IMR-90 (cell line): ENCODE measurements at regions not wholly inside any gene's neighbourhood (a gene's known extent, or its start where the extent isn't known, plus 50 kb on each side); places are given as distances from the start of the nearest gene placed in this dataset.

Experiments used
- ATAC-seq: fragments of 200-7000 bp; cut with Tn5 transposase; 2 replicates; pipeline ENCODE4 v1.9.1; 2020; ENCODE audit warnings: low read depth, mild to moderate bottlenecking, moderate library complexity
- BruUV-seq: library from RNA; stranded (reverse); fragments of 400-500 nt; replicated peaks from 2 replicates; lab custom pipeline; 2021; lab: Mats Ljungman, UMichigan
- CTCF ChIA-PET: fragments of 300-600 bp; formaldehyde crosslinking; extraction: SDS; loops from one replicate; lab custom pipeline; 2021; ENCODE audit warnings: antibody characterized with exemption; lab: Yijun Ruan, JAX
- POLR2A ChIA-PET: fragments of 300-600 bp; sonication (Branson Sonifier 250); formaldehyde crosslinking; loops from one replicate; lab custom pipeline; 2022; ENCODE audit warnings: antibody characterized with exemption; ENCODE audit not compliant: unreplicated experiment; lab: Charles Lee
- DNase-seq: peaks from one replicate; pipeline ENCODE4 v3.0.0; 2013
- H2AFZ ChIP-seq: replicated peaks from 2 replicates; pipeline ENCODE3; 2013; ENCODE audit warnings: low read length, mild to moderate bottlenecking; ENCODE audit not compliant: poor library complexity
- H2AK5ac ChIP-seq: 2 replicates; pipeline ENCODE4 v1.6.1; 2013; ENCODE audit warnings: low read depth, low read length, inconsistent platforms
- H2AK9ac ChIP-seq: replicated peaks from 2 replicates; pipeline ENCODE3; 2013; ENCODE audit warnings: mild to moderate bottlenecking, low read depth, low read length, moderate library complexity; ENCODE audit not compliant: poor library complexity
- H2BK120ac ChIP-seq: 2 replicates; pipeline ENCODE4 v1.6.1; 2013; ENCODE audit warnings: low read depth, low read length, inconsistent platforms
- H2BK15ac ChIP-seq: 3 replicates; pipeline ENCODE4 v1.6.1; 2013; ENCODE audit warnings: low read depth, low read length, inconsistent platforms
- H2BK20ac ChIP-seq: 2 replicates; pipeline ENCODE4 v1.6.1; 2013; ENCODE audit warnings: low read depth, mild to moderate bottlenecking, inconsistent platforms, low read length, moderate library complexity
- H2BK5ac ChIP-seq: 2 replicates; pipeline ENCODE4 v1.6.1; 2013; ENCODE audit warnings: mild to moderate bottlenecking, low read depth, low read length, inconsistent platforms; ENCODE audit not compliant: poor library complexity, severe bottlenecking
- H3K14ac ChIP-seq: replicated peaks from 2 replicates; pipeline ENCODE4 v1.6.1; 2013; ENCODE audit warnings: low read depth, low read length, inconsistent platforms
- H3K18ac ChIP-seq: 2 replicates; pipeline ENCODE4 v1.6.1; 2013; ENCODE audit warnings: low read depth, low read length, control low read depth
- H3K23ac ChIP-seq: 2 replicates; pipeline ENCODE4 v1.6.1; 2013; ENCODE audit warnings: low read depth, low read length, inconsistent platforms
- H3K27ac ChIP-seq: 2 replicates; pipeline ENCODE4 v1.5.1; 2013; ENCODE audit warnings: mild to moderate bottlenecking, control low read depth, low read length; ENCODE audit not compliant: insufficient read depth
- H3K27me3 ChIP-seq: 2 replicates; pipeline ENCODE4 v1.6.1; 2013; ENCODE audit warnings: low read length; ENCODE audit not compliant: control insufficient read depth, insufficient read depth
- H3K36me3 ChIP-seq: 2 replicates; pipeline ENCODE4 v1.6.1; 2013; ENCODE audit warnings: low read length, mixed read lengths; ENCODE audit not compliant: control insufficient read depth, insufficient read depth
- H3K4ac ChIP-seq: 2 replicates; pipeline ENCODE4 v1.6.1; 2013; ENCODE audit warnings: low read depth, low read length, inconsistent platforms
- H3K4me1 ChIP-seq: 2 replicates; pipeline ENCODE4 v1.6.1; 2013; ENCODE audit warnings: low read length, mixed read lengths; ENCODE audit not compliant: control insufficient read depth, insufficient read depth
- H3K4me2 ChIP-seq: 2 replicates; pipeline ENCODE4 v1.6.1; 2013; ENCODE audit warnings: low read depth, mild to moderate bottlenecking, control low read depth, low read length, moderate library complexity
- H3K4me3 ChIP-seq: 2 replicates; pipeline ENCODE4 v1.5.1; 2013; ENCODE audit warnings: low read depth, mild to moderate bottlenecking, control low read depth, low read length, moderate library complexity; ENCODE audit not compliant: insufficient read depth
- H3K56ac ChIP-seq: 2 replicates; pipeline ENCODE4 v1.6.1; 2013; ENCODE audit warnings: low read length, inconsistent platforms; ENCODE audit not compliant: insufficient read depth; ENCODE audit errors: extremely low read depth
- H3K79me1 ChIP-seq, 2 experiments: 2 replicates each; pipeline ENCODE4 v1.6.1; 2013; ENCODE audit warnings: low read length in 2 of 2, inconsistent platforms in 1 of 2, low read depth in 1 of 2
- H3K9ac ChIP-seq: 2 replicates; pipeline ENCODE4 v1.6.1; 2013; ENCODE audit warnings: low read depth, low read length, control low read depth
- H3K9me1 ChIP-seq: 2 replicates; pipeline ENCODE4 v1.6.1; 2013; ENCODE audit warnings: low read length, inconsistent platforms; ENCODE audit not compliant: insufficient read depth
- H3K9me3 ChIP-seq: 2 replicates; pipeline ENCODE4 v1.6.1; 2013; ENCODE audit warnings: low read length; ENCODE audit not compliant: control insufficient read depth, insufficient read depth
- H4K20me1 ChIP-seq: 2 replicates; pipeline ENCODE4 v1.6.1; 2013; ENCODE audit warnings: low read length, inconsistent platforms; ENCODE audit not compliant: insufficient read depth
- H4K5ac ChIP-seq: 2 replicates; pipeline ENCODE4 v1.6.1; 2013; ENCODE audit warnings: mild to moderate bottlenecking, low read depth, low read length, control low read depth
- H4K8ac ChIP-seq, 2 experiments: 2 replicates each; pipeline ENCODE4 v1.6.1; 2013; ENCODE audit warnings: low read depth in 2 of 2, low read length in 2 of 2, control low read depth in 1 of 2, inconsistent platforms in 1 of 2
- H4K91ac ChIP-seq: 2 replicates; pipeline ENCODE4 v1.6.1; 2013; ENCODE audit warnings: low read depth, low read length, inconsistent platforms; ENCODE audit not compliant: insufficient read depth
- CEBPB ChIP-seq: IDR thresholded peaks from 2 replicates; pipeline ENCODE4 v1.6.1; 2012; ENCODE audit warnings: low read depth, low read length, improper control_type of control experiment
- FOS ChIP-seq: fragments of 150-350 bp; IDR thresholded peaks from 2 replicates; pipeline ENCODE4 v1.6.1; 2016; ENCODE audit warnings: low read depth, low read length
- MAFK ChIP-seq: IDR thresholded peaks from 2 replicates; pipeline ENCODE4 v1.6.1; 2012; ENCODE audit warnings: low read depth, low read length, improper control_type of control experiment
- MAZ ChIP-seq: IDR thresholded peaks from 2 replicates; pipeline ENCODE4 v1.6.1; 2012; ENCODE audit warnings: low read depth, mild to moderate bottlenecking, low read length, improper control_type of control experiment, moderate library complexity, borderline replicate concordance
- MXI1 ChIP-seq: IDR thresholded peaks from 2 replicates; pipeline ENCODE4 v1.6.1; 2012; ENCODE audit warnings: low read depth, mild to moderate bottlenecking, low read length, moderate library complexity, borderline replicate concordance
- NFE2L2 ChIP-seq: fragments of 150-350 bp; IDR thresholded peaks from 2 replicates; pipeline ENCODE4 v1.6.1; 2016; ENCODE audit warnings: low read depth, mild to moderate bottlenecking, low read length
- RAD21 ChIP-seq: IDR thresholded peaks from 2 replicates; pipeline ENCODE4 v1.6.1; 2012; ENCODE audit warnings: low read length, improper control_type of control experiment
- RCOR1 ChIP-seq: IDR thresholded peaks from 2 replicates; pipeline ENCODE4 v1.6.1; 2012; ENCODE audit warnings: mild to moderate bottlenecking, low read length, improper control_type of control experiment; ENCODE audit not compliant: insufficient replicate concordance
- RFX5 ChIP-seq: IDR thresholded peaks from 2 replicates; pipeline ENCODE4 v1.8.0; 2012; ENCODE audit warnings: low read depth, mild to moderate bottlenecking, low read length, moderate library complexity
- SMC3 ChIP-seq: fragments of 150-350 bp; IDR thresholded peaks from 2 replicates; pipeline ENCODE4 v1.6.1; 2016; ENCODE audit warnings: low read depth, mild to moderate bottlenecking, antibody characterized with exemption, low read length, moderate library complexity
- WGBS, 2 experiments: methylation state at CpG; one replicate each; pipeline versions ENCODE4 v1.1.5 to v1.1.7; 2013; ENCODE audit warnings: missing lambda C conversion rate in 2 of 2; ENCODE audit not compliant: insufficient read length in 1 of 2; ENCODE audit errors: extremely low coverage in 2 of 2; 5-methylcytosine and 5-hydroxymethylcytosine counted together
- dilution Hi-C: fragments of 300-500 bp; cut with HindIII; formaldehyde crosslinking; loops from one replicate; pipeline ENCODE4 v1.14.3; 2018; ENCODE audit warnings: low sequenced_read_pairs; ENCODE audit not compliant: unreplicated experiment
- in situ Hi-C: fragments of 300-500 bp; cut with MboI; formaldehyde crosslinking; loops from 3 replicates; pipeline ENCODE4 v1.14.3; 2019; ENCODE audit warnings: low sequenced_read_pairs, inconsistent platforms, mixed read lengths
- intact Hi-C: fragments of 100-400 bp; cut with micrococcal nuclease; formaldehyde crosslinking; loops from 2 replicates; pipeline ENCODE4 v1.10.0; 2022
- TF ChIP-seq, protein P1 (sequence below): conservative IDR thresholded peaks from 2 replicates; pipeline ENCODE4 v1.5.1; 2012; ENCODE audit warnings: mild to moderate bottlenecking, low read depth, low read length, improper control_type of control experiment
- TF ChIP-seq, protein P2 (sequence below): fragments of 150-350 bp; IDR thresholded peaks from 2 replicates; pipeline ENCODE4 v1.6.1; 2016; ENCODE audit warnings: low read depth, mild to moderate bottlenecking, low read length, moderate library complexity, borderline replicate concordance
- TF ChIP-seq, protein P3 (sequence below): fragments of 150-350 bp; IDR thresholded peaks from 2 replicates; pipeline ENCODE4 v1.6.1; 2017; ENCODE audit warnings: mild to moderate bottlenecking, antibody characterized with exemption, low read length, low read depth

DNA sequence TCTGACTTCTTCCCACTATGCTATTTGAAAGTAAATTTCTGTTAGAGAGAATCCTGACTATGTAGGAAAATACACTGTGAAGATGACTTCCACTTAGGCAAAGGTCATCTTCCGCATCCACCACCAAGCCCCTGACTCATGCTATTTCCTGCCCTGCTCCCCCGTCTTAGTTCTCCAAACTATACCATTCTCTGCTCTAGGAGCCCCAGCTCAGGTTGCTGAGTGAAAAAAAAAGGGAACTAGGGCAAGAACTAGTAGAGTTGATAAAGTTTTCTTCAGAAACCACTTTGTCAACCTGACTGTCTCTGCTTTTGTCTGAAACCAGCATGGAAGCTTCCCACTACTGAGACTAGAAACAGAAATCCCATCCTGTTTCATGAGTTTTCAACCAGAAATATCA, 96.9 kb downstream of the EVX1 start:
- H3K79me1 ChIP-seq = no peaks in the 10 kb centered on the region
- no peak overlapping the region for H3K4ac ChIP-seq
- no peak overlapping the region for H4K5ac ChIP-seq
- intact Hi-C loops (no loop called here), in situ Hi-C loops (no loop called here), dilution Hi-C loops (no loop called here)
- no peak overlapping the region for H2AFZ ChIP-seq
- H3K4me3 ChIP-seq = no peak overlapping the region
- no peak overlapping the region for H4K8ac ChIP-seq
- H2BK120ac ChIP-seq = no peak overlapping the region
- ChIA-PET POLR2A (no interaction called here), CTCF (no interaction called here)
- WGBS, 2 experiments = no CpG with 5 or more reads among the region's 2 CpGs
- no peak overlapping the region for H3K9ac ChIP-seq
- H3K4me2 ChIP-seq = no peak overlapping the region
- TF ChIP-seq MXI1 (no peak), RFX5 (no peak), SMC3 (no peak), MAFK (no peak), FOS (no peak), RCOR1 (no peak), RAD21 (no peak), NFE2L2 (no peak), CEBPB (no peak), MAZ (no peak)
- TF ChIP-seq, protein P1, sequence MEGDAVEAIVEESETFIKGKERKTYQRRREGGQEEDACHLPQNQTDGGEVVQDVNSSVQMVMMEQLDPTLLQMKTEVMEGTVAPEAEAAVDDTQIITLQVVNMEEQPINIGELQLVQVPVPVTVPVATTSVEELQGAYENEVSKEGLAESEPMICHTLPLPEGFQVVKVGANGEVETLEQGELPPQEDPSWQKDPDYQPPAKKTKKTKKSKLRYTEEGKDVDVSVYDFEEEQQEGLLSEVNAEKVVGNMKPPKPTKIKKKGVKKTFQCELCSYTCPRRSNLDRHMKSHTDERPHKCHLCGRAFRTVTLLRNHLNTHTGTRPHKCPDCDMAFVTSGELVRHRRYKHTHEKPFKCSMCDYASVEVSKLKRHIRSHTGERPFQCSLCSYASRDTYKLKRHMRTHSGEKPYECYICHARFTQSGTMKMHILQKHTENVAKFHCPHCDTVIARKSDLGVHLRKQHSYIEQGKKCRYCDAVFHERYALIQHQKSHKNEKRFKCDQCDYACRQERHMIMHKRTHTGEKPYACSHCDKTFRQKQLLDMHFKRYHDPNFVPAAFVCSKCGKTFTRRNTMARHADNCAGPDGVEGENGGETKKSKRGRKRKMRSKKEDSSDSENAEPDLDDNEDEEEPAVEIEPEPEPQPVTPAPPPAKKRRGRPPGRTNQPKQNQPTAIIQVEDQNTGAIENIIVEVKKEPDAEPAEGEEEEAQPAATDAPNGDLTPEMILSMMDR = no peak
- TF ChIP-seq, protein P2, sequence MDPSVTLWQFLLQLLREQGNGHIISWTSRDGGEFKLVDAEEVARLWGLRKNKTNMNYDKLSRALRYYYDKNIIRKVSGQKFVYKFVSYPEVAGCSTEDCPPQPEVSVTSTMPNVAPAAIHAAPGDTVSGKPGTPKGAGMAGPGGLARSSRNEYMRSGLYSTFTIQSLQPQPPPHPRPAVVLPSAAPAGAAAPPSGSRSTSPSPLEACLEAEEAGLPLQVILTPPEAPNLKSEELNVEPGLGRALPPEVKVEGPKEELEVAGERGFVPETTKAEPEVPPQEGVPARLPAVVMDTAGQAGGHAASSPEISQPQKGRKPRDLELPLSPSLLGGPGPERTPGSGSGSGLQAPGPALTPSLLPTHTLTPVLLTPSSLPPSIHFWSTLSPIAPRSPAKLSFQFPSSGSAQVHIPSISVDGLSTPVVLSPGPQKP = no peak
- TF ChIP-seq, protein P3, sequence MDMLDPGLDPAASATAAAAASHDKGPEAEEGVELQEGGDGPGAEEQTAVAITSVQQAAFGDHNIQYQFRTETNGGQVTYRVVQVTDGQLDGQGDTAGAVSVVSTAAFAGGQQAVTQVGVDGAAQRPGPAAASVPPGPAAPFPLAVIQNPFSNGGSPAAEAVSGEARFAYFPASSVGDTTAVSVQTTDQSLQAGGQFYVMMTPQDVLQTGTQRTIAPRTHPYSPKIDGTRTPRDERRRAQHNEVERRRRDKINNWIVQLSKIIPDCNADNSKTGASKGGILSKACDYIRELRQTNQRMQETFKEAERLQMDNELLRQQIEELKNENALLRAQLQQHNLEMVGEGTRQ = no peak
- H2BK5ac ChIP-seq = no peak overlapping the region
- no peak overlapping the region for H3K27ac ChIP-seq
- H2BK20ac ChIP-seq = no peak overlapping the region
- DNase-seq = no peak
- H2AK5ac ChIP-seq = no peak overlapping the region
- peaks cover 11% of the 10 kb centered on the region for H3K27me3 ChIP-seq
- no peak overlapping the region for H3K23ac ChIP-seq
- no peak overlapping the region for H2BK15ac ChIP-seq
- no peak overlapping the region for H4K91ac ChIP-seq
- H3K9me1 ChIP-seq = no peaks in the 10 kb centered on the region
- no TSS peak for BruUV-seq
- H3K56ac ChIP-seq = no peak overlapping the region
- no peak for ATAC-seq
- no peaks in the 10 kb centered on the region for H4K20me1 ChIP-seq
- no peaks in the 10 kb centered on the region for H3K9me3 ChIP-seq
- no peak overlapping the region for H3K14ac ChIP-seq
- no peaks in the 10 kb centered on the region for H3K4me1 ChIP-seq
- no peak overlapping the region for H2AK9ac ChIP-seq
- no peak overlapping the region for H3K18ac ChIP-seq
- H3K36me3 ChIP-seq = no peaks in the 10 kb centered on the region
